ENCODE measurements at regions not wholly inside any gene's neighbourhood (a gene's known extent, or its start where the extent isn't known, plus 50 kb on each side); places are given as distances from the start of the nearest gene placed in this dataset.

- Histone ChIP-seq H3K27ac (peak overlapping the region in 1 of 21 experiments; percentile 11), H3K4me3 (no peak overlapping the region)
Observed at GRCh38 chr1:198925567-198925966, 286.7 kb downstream of the PTPRC start.

- no peak overlapping the region for H3K4me3 ChIP-seq
- no peak overlapping the region for H3K27ac ChIP-seq
Observed at GRCh38 chr1:198927129-198927528, 288.3 kb downstream of the PTPRC start.

- H3K27ac ChIP-seq = peak overlapping the region in 6 of 21 experiments; percentile 10 to 70 (median 26)
- no peak overlapping the region for H3K4me3 ChIP-seq
Observed at GRCh38 chr1:198929111-198929604, 290.3 kb downstream of the PTPRC start.

- H3K4me3 ChIP-seq = peak overlapping the region in 1 of 7 experiments; percentile 0
- peak overlapping the region in 13 of 21 experiments; percentile 12 to 81 (median 59) for H3K27ac ChIP-seq
Observed at GRCh38 chr1:198929961-198930599, 291.2 kb downstream of the PTPRC start.

GRCh38 chr1:198932351-198932991, 293.6 kb downstream of the PTPRC start:
- H3K4me3 ChIP-seq = peak overlapping the region in 3 of 7 experiments; percentile 3 to 5 (median 5)
- peak overlapping the region in 10 of 21 experiments; percentile 2 to 49 (median 10) for H3K27ac ChIP-seq

GRCh38 chr1:198933515-198934222, 294.8 kb downstream of the PTPRC start:
- H3K4me3 ChIP-seq = peak overlapping the region in 4 of 7 experiments; percentile 42 to 52 (median 50)
- H3K27ac ChIP-seq = peak overlapping the region in 11 of 21 experiments; percentile 27 to 88 (median 67)

GRCh38 chr1:198934426-198934825, 295.6 kb downstream of the PTPRC start:
- Histone ChIP-seq H3K4me3 (peak overlapping the region in 6 of 7 experiments; percentile 34 to 52 (median 46)), H3K27ac (peak overlapping the region in 13 of 21 experiments; percentile 39 to 88 (median 67))

GRCh38 chr1:198934901-198935305, 296.1 kb downstream of the PTPRC start:
- Histone ChIP-seq H3K27ac (peak overlapping the region in 12 of 21 experiments; percentile 39 to 88 (median 69)), H3K4me3 (peak overlapping the region; percentile 31 to 52 (median 43))

GRCh38 chr1:198935306-198935921, 296.6 kb downstream of the PTPRC start:
- H3K27ac ChIP-seq = peak overlapping the region in 16 of 21 experiments; percentile 39 to 88 (median 66)

GRCh38 chr1:198936371-198937083, 297.7 kb downstream of the PTPRC start:
- Histone ChIP-seq H3K27ac (peak overlapping the region in 20 of 21 experiments; percentile 5 to 88 (median 66)), H3K4me3 (peak overlapping the region; percentile 31 to 52 (median 43))

More at GRCh38 chr1:198935306-198935921, 296.6 kb downstream of the PTPRC start:
- peak overlapping the region; percentile 31 to 52 (median 43) for H3K4me3 ChIP-seq

- H3K4me3 ChIP-seq = peak overlapping the region; percentile 31 to 52 (median 43)
- H3K27ac ChIP-seq = peak overlapping the region in 19 of 21 experiments; percentile 7 to 88 (median 67)
Observed at GRCh38 chr1:198937231-198938031, 298.6 kb downstream of the PTPRC start.

- H3K4me3 ChIP-seq = no peak overlapping the region
- no peak overlapping the region for H3K27ac ChIP-seq
Observed at GRCh38 chr1:198939286-198939685, 300.4 kb downstream of the PTPRC start.

- H3K27ac ChIP-seq = no peak overlapping the region
- no peak overlapping the region for H3K4me3 ChIP-seq
Observed at GRCh38 chr1:198939956-198940355, 301.1 kb downstream of the PTPRC start.

- Histone ChIP-seq H3K4me3 (no peak overlapping the region), H3K27ac (no peak overlapping the region)
Observed at GRCh38 chr1:198942466-198942865, 303.6 kb downstream of the PTPRC start.

GRCh38 chr1:198943484-198944187, 304.8 kb downstream of the PTPRC start:
- no peak overlapping the region for H3K27ac ChIP-seq
- no peak overlapping the region for H3K4me3 ChIP-seq

- Histone ChIP-seq H3K27ac (no peak overlapping the region), H3K4me3 (no peak overlapping the region)
Observed at GRCh38 chr1:198947456-198947855, 308.6 kb downstream of the PTPRC start.

- no peak overlapping the region for H3K4me3 ChIP-seq
- H3K27ac ChIP-seq = no peak overlapping the region
Observed at GRCh38 chr1:198948895-198949659, 310.2 kb downstream of the PTPRC start.
